ENCODE measurements at regions not wholly inside any gene's neighbourhood (a gene's known extent, or its start where the extent isn't known, plus 50 kb on each side); places are given as distances from the start of the nearest gene placed in this dataset.

DNA sequence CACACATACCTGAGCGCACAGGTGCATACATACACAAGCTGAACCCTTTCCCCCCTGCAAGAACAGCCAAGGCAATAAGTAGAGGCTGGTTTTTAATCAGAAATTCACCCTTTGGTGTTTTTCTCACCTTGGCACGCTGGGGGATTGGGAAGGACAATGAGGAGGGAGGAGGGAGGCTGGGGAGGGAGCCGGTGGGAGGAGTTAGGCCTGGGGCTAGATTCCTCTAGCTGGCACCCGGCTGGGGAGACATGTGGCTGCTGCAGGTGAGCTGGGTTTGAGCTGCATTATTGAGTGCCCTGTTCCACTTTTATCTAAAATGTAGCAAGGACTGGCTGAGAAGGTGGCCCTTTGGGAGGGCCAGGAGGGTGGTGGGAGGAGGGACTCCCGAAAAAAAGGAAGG is 97.8 kb upstream of the CSF3R start:
- Histone ChIP-seq H3K4me2 (ENCODE audit: low read depth, low read length) (no peak overlapping the region), H3K23ac (ENCODE audit: low read depth, low read length) (no peak overlapping the region), H2BK15ac (ENCODE audit: low read depth, low read length) (no peak overlapping the region), H3K4ac (ENCODE audit: low read depth, low read length) (no peak overlapping the region), H3K4me1 (ENCODE audit: control insufficient read depth, insufficient read depth, low read length) (no peaks in the 10 kb centered on the region), H3K36me3 (ENCODE audit: control insufficient read depth, insufficient read depth, low read length) (no peaks in the 10 kb centered on the region), H4K5ac (ENCODE audit: low read depth, low read length) (no peak overlapping the region), H3K9me3 (ENCODE audit: control insufficient read depth, insufficient read depth, low read length) (no peaks in the 10 kb centered on the region), H4K20me1 (ENCODE audit: insufficient read depth, low read length) (no peaks in the 10 kb centered on the region), H3K79me1 (ENCODE audit: low read depth in 1 of 2, low read length in 2 of 2) (no peaks in the 10 kb centered on the region), H2BK20ac (ENCODE audit: low read depth, low read length) (no peak overlapping the region), H4K8ac (ENCODE audit: low read depth in 2 of 2, low read length in 2 of 2) (no peak overlapping the region), H3K27me3 (ENCODE audit: control insufficient read depth, insufficient read depth, low read length) (peaks cover 10% of the 10 kb centered on the region), H2AK9ac (replicated peaks; ENCODE audit: low read depth, low read length, poor library complexity) (no peak overlapping the region), H2AK5ac (ENCODE audit: low read depth, low read length) (no peak overlapping the region), H2BK5ac (ENCODE audit: low read depth, low read length, poor library complexity, severe bottlenecking) (no peak overlapping the region), H3K56ac (ENCODE audit: extremely low read depth, insufficient read depth, low read length) (no peak overlapping the region), H3K18ac (ENCODE audit: low read depth, low read length) (no peak overlapping the region), H3K4me3 (ENCODE audit: insufficient read depth, low read depth, low read length) (no peak overlapping the region), H3K14ac (replicated peaks; ENCODE audit: low read depth, low read length) (no peak overlapping the region), H3K9ac (ENCODE audit: low read depth, low read length) (no peak overlapping the region), H2AFZ (replicated peaks; ENCODE audit: low read length, poor library complexity) (no peak overlapping the region), H3K27ac (ENCODE audit: insufficient read depth, low read length) (no peak overlapping the region), H3K9me1 (ENCODE audit: insufficient read depth, low read length) (no peaks in the 10 kb centered on the region), H4K91ac (ENCODE audit: insufficient read depth, low read depth, low read length) (no peak overlapping the region), H2BK120ac (ENCODE audit: low read depth, low read length) (no peak overlapping the region)
- CTCF ChIA-PET: no interaction called here
- intact Hi-C loops (cut with micrococcal nuclease) (no loop called here), in situ Hi-C loops (cut with MboI; ENCODE audit: low sequenced_read_pairs) (loop anchor here (25.0 kb wide), 1 partner anchor 732 kb away; no protein-coding TSS in a partner anchor), dilution Hi-C loops (cut with HindIII; ENCODE audit: low sequenced_read_pairs, unreplicated experiment) (no loop called here)
- WGBS, 2 experiments (ENCODE audit: extremely low coverage in 2 of 2, insufficient read length in 1 of 2): 10% methylated on average over 2 of the region's 5 CpGs; no CpG with 5 or more reads in 1 of the 2 experiments
- ATAC-seq (ENCODE audit: low read depth): no peak
- POLR2A ChIA-PET (ENCODE audit: unreplicated experiment): no interaction called here
- no peak for DNase-seq
- BruUV-seq (replicated peaks): no TSS peak
- no peak for TF ChIP-seq POLR2A (IDR thresholded peaks at IDR 0.05; ENCODE audit: low read depth, low read length)
- no peak for TF ChIP-seq CEBPB (IDR thresholded peaks at IDR 0.05; ENCODE audit: low read depth, low read length)
- TF ChIP-seq MXI1 (IDR thresholded peaks at IDR 0.05; ENCODE audit: borderline replicate concordance, low read depth, low read length): no peak
- TF ChIP-seq NFE2L2 (IDR thresholded peaks at IDR 0.05; ENCODE audit: low read depth, low read length): no peak
- no peak for TF ChIP-seq MAZ (IDR thresholded peaks at IDR 0.05; ENCODE audit: borderline replicate concordance, low read depth, low read length)
- no peak for TF ChIP-seq SMC3 (IDR thresholded peaks at IDR 0.05; ENCODE audit: low read depth, low read length)
- TF ChIP-seq, protein P1, sequence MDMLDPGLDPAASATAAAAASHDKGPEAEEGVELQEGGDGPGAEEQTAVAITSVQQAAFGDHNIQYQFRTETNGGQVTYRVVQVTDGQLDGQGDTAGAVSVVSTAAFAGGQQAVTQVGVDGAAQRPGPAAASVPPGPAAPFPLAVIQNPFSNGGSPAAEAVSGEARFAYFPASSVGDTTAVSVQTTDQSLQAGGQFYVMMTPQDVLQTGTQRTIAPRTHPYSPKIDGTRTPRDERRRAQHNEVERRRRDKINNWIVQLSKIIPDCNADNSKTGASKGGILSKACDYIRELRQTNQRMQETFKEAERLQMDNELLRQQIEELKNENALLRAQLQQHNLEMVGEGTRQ (IDR thresholded peaks at IDR 0.05; ENCODE audit: low read depth, low read length): no peak
- TF ChIP-seq RCOR1 (IDR thresholded peaks at IDR 0.05; ENCODE audit: insufficient replicate concordance, low read length): no peak
- no peak for TF ChIP-seq CHD1 (IDR thresholded peaks at IDR 0.05; ENCODE audit: low read depth, low read length)
- TF ChIP-seq, protein P2, sequence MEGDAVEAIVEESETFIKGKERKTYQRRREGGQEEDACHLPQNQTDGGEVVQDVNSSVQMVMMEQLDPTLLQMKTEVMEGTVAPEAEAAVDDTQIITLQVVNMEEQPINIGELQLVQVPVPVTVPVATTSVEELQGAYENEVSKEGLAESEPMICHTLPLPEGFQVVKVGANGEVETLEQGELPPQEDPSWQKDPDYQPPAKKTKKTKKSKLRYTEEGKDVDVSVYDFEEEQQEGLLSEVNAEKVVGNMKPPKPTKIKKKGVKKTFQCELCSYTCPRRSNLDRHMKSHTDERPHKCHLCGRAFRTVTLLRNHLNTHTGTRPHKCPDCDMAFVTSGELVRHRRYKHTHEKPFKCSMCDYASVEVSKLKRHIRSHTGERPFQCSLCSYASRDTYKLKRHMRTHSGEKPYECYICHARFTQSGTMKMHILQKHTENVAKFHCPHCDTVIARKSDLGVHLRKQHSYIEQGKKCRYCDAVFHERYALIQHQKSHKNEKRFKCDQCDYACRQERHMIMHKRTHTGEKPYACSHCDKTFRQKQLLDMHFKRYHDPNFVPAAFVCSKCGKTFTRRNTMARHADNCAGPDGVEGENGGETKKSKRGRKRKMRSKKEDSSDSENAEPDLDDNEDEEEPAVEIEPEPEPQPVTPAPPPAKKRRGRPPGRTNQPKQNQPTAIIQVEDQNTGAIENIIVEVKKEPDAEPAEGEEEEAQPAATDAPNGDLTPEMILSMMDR (conservative IDR thresholded peaks at IDR 0.05; ENCODE audit: low read depth, low read length): no peak

All from IMR-90 (cell line).